ENCODE measurements at regions not wholly inside any gene's neighbourhood (a gene's known extent, or its start where the extent isn't known, plus 50 kb on each side); places are given as distances from the start of the nearest gene placed in this dataset.

DNA sequence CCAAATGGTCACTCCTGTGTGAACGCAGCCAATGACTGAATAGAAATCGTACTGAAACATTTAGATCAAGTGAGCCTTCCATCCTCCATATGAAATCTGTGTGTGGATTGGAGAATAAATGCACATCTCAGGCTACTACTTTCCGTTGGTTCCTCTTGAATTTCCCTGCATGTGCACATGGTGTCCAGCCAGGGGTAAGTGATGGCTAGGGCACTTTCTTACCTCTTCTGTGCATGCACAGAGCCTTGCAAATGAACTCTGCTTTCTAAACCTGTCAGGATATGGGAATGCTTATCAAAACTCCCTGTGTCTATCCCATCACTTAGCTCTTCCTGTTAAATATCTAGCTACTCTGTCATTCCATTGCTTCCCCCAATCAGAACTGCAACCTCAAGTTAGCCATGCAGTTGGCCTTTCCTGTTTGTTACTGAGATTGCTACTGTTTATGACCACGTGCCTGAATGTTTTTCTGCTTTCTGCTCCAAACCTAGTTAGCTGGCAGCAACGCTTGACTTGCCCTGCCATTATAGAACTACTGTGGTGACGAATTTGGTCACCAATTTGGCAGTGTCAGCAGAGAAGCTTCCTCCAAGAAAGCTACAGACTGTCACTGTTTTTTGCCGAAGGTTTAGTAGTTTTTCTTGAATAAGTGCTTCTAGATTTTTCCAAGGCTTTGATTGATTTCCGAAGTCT, 661.6 kb downstream of the LRRC70 start:
- POLR2A ChIA-PET (ENCODE audit: partially characterized antibody) = no interaction called here
- intact Hi-C loops (cut with micrococcal nuclease) = no loop called here
- no peaks in the 10 kb centered on the region for H3K36me3 Mint-ChIP-seq
- H3K9me3 ChIP-seq (ENCODE audit: control insufficient read depth in 1 of 2, low read length in 2 of 2) = no peaks in the 10 kb centered on the region
- peaks cover 0 to 12% (median 4%) of the 10 kb centered on the region in 8 donors for H3K9me3 Mint-ChIP-seq
- H3K4me1 Mint-ChIP-seq = no peaks in the 10 kb centered on the region
- H3K4me1 ChIP-seq (ENCODE audit: insufficient read depth, low read length) = no peaks in the 10 kb centered on the region
- no peak overlapping the region for H3K4me3 ChIP-seq (ENCODE audit: low read length in 2 of 2)
- CTCF ChIA-PET (ENCODE audit: partially characterized antibody) = no interaction called here
- no peak overlapping the region for H3K4me3 Mint-ChIP-seq
- no peaks in the 10 kb centered on the region for H3K27me3 ChIP-seq (ENCODE audit: insufficient read depth, low read length)
- H3K36me3 ChIP-seq (ENCODE audit: insufficient read depth, low read length) = no peaks in the 10 kb centered on the region
- H3K27ac Mint-ChIP-seq = no peak overlapping the region
- DNase-seq = no peak
- no peak overlapping the region for H3K27ac ChIP-seq (ENCODE audit: low read depth, low read length)
- no peaks in the 10 kb centered on the region for H3K27me3 Mint-ChIP-seq

DNA sequence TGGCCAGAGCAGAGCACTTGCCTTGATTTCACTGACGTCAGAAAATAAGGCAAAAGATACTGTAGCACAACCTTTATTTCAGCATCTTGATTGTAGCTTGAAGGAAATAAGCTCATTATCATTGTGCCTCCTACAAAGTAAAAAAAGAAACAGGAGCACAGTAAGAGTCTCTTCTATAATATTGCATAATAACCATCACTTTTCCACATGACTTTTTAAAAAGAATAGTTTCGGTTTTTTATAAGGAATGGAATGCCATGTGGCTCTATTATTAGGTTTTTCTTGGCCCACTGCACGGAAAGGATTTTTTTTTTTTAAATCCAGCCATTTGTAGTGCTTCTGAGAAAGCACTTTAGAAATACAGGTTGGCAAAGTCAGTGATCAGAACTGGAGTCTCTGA, 655.3 kb downstream of the LRRC70 start:
- intact Hi-C loops (cut with micrococcal nuclease) = no loop called here
- POLR2A ChIA-PET (ENCODE audit: partially characterized antibody) = no interaction called here
- H3K27ac Mint-ChIP-seq = no peak overlapping the region

DNA sequence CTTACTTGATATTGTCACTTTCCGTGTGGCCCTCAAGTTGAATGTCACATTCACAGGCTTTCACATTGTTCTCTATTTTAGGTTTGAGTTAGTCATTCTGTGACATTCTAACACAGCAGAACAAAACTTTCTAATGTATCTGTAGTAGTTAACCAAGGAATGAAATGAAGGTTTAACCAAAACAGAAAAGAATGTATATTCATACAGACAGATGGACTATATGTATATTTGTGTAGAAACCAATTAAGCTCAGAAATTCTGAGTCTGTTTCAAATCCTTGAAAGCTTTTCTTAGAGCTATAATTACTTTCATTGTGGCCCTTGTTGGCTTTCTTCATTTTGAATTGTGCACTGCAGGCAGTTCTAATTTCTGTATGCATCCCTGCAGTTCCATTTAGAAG, 654.7 kb downstream of the LRRC70 start:
- DNase-seq = no peak

More for the DNA sequence above, 655.3 kb downstream of the LRRC70 start:
- Histone ChIP-seq H3K4me1 (ENCODE audit: insufficient read depth, low read length) (no peaks in the 10 kb centered on the region), H3K4me3 (ENCODE audit: low read length in 2 of 2) (no peak overlapping the region), H3K27ac (ENCODE audit: low read depth, low read length) (no peak overlapping the region), H3K9me3 (ENCODE audit: control insufficient read depth in 1 of 2, low read length in 2 of 2) (no peaks in the 10 kb centered on the region), H3K36me3 (ENCODE audit: insufficient read depth, low read length) (no peaks in the 10 kb centered on the region), H3K27me3 (ENCODE audit: insufficient read depth, low read length) (no peaks in the 10 kb centered on the region)
- no peaks in the 10 kb centered on the region for H3K27me3 Mint-ChIP-seq
- CTCF ChIA-PET (ENCODE audit: partially characterized antibody) = no interaction called here
- no peaks in the 10 kb centered on the region for H3K36me3 Mint-ChIP-seq
- no peaks in the 10 kb centered on the region for H3K4me1 Mint-ChIP-seq
- H3K4me3 Mint-ChIP-seq = no peak overlapping the region
- DNase-seq = no peak
- peaks cover 0 to 8% (median 0%) of the 10 kb centered on the region in 8 donors for H3K9me3 Mint-ChIP-seq

DNA sequence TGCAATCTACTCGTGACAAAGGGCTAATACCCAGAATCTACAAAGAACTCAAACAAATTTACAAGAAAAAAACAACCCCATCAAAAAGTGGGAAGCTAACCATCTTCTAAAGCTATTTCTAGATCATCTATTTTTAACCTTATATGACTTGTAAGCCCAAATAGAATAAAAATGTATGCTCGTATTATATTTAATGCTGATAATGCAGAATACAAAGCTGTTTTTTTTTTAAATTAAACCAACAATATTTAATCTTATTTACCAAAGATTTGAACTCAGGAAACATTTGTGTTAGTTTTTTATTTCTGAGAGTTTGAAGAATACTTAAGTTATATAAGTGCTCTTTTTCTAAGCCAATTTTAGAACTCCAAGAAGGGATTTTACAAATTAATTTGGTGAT, 652.1 kb downstream of the LRRC70 start:
- Histone ChIP-seq H3K36me3 (ENCODE audit: insufficient read depth, low read length) (no peaks in the 10 kb centered on the region), H3K4me1 (ENCODE audit: insufficient read depth, low read length) (no peaks in the 10 kb centered on the region), H3K9me3 (ENCODE audit: control insufficient read depth in 1 of 2, low read length in 2 of 2) (no peaks in the 10 kb centered on the region), H3K4me3 (ENCODE audit: low read length in 2 of 2) (no peak overlapping the region), H3K27ac (ENCODE audit: low read depth, low read length) (no peak overlapping the region), H3K27me3 (ENCODE audit: insufficient read depth, low read length) (no peaks in the 10 kb centered on the region)
- peaks cover 0 to 10% (median 3%) of the 10 kb centered on the region in 8 donors for H3K9me3 Mint-ChIP-seq
- H3K36me3 Mint-ChIP-seq = no peaks in the 10 kb centered on the region
- intact Hi-C loops (cut with micrococcal nuclease) = no loop called here
- H3K4me1 Mint-ChIP-seq = no peaks in the 10 kb centered on the region
- H3K4me3 Mint-ChIP-seq = no peak overlapping the region
- ChIA-PET CTCF (ENCODE audit: partially characterized antibody) (no interaction called here), POLR2A (ENCODE audit: partially characterized antibody) (no interaction called here)
- DNase-seq = no peak
- no peaks in the 10 kb centered on the region for H3K27me3 Mint-ChIP-seq
- no peak overlapping the region for H3K27ac Mint-ChIP-seq

More for the DNA sequence above, 654.7 kb downstream of the LRRC70 start:
- Histone ChIP-seq H3K27ac (ENCODE audit: low read depth, low read length) (no peak overlapping the region), H3K4me1 (ENCODE audit: insufficient read depth, low read length) (no peaks in the 10 kb centered on the region), H3K9me3 (ENCODE audit: control insufficient read depth in 1 of 2, low read length in 2 of 2) (no peaks in the 10 kb centered on the region), H3K27me3 (ENCODE audit: insufficient read depth, low read length) (no peaks in the 10 kb centered on the region), H3K36me3 (ENCODE audit: insufficient read depth, low read length) (no peaks in the 10 kb centered on the region), H3K4me3 (ENCODE audit: low read length in 2 of 2) (no peak overlapping the region)
- peaks cover 0 to 8% (median 0%) of the 10 kb centered on the region in 8 donors for H3K9me3 Mint-ChIP-seq
- ChIA-PET POLR2A (ENCODE audit: partially characterized antibody) (no interaction called here), CTCF (ENCODE audit: partially characterized antibody) (no interaction called here)
- H3K4me3 Mint-ChIP-seq = no peak overlapping the region
- intact Hi-C loops (cut with micrococcal nuclease) = no loop called here
- H3K36me3 Mint-ChIP-seq = no peaks in the 10 kb centered on the region
- no peaks in the 10 kb centered on the region for H3K27me3 Mint-ChIP-seq
- no peak overlapping the region for H3K27ac Mint-ChIP-seq
- no peaks in the 10 kb centered on the region for H3K4me1 Mint-ChIP-seq

DNA sequence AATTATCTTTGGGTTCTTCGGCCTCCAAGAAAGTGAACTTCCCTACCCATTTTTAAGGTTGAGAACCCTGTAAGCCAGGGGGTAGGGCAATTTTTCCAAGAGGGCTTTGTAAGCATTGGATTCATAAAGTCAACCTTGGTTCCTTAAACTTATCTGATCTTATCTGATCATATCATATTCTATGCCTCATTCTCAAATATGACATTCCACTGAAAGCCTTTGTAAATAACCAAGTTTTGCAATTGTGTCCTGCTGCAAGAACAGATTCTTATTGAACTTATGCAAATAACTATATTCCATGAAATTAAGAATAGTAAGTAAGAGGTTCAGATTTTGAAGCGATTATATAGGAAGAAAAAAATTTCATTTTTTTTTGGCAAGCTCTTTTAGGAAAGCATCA, 649.5 kb downstream of the LRRC70 start:
- Mint-ChIP-seq H3K4me1 (no peaks in the 10 kb centered on the region), H3K36me3 (no peaks in the 10 kb centered on the region), H3K27ac (no peak overlapping the region), H3K4me3 (no peak overlapping the region), H3K27me3 (no peaks in the 10 kb centered on the region), H3K9me3 (peaks cover 0 to 10% (median 3%) of the 10 kb centered on the region in 8 donors)
- Histone ChIP-seq H3K4me1 (ENCODE audit: insufficient read depth, low read length) (no peaks in the 10 kb centered on the region), H3K36me3 (ENCODE audit: insufficient read depth, low read length) (no peaks in the 10 kb centered on the region), H3K27me3 (ENCODE audit: insufficient read depth, low read length) (no peaks in the 10 kb centered on the region), H3K4me3 (ENCODE audit: low read length in 2 of 2) (no peak overlapping the region), H3K27ac (ENCODE audit: low read depth, low read length) (no peak overlapping the region), H3K9me3 (ENCODE audit: control insufficient read depth in 1 of 2, low read length in 2 of 2) (no peaks in the 10 kb centered on the region)
- DNase-seq = no peak
- ChIA-PET POLR2A (ENCODE audit: partially characterized antibody) (no interaction called here), CTCF (ENCODE audit: partially characterized antibody) (no interaction called here)
- intact Hi-C loops (cut with micrococcal nuclease) = no loop called here

DNA sequence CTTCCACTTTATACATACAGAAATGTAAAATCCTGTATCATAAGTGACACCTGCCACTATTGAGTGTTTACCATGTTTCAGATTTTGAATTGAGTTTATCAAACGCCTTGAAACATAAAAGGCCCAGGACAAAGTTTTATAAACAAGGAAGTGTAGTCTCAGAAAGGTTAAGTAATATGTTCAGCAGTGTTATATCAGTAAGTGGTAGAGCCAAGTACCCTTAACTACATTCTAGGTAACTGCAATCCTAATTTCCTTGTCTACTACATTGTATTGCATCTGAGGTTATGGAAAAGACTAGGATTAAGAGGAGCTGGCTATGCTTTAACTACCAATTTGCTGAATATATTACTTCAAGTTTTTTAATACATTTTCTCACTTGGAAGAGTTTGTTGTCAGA, 641.6 kb downstream of the LRRC70 start:
- Mint-ChIP-seq H3K4me1 (no peaks in the 10 kb centered on the region), H3K27ac (no peak overlapping the region), H3K4me3 (no peak overlapping the region), H3K36me3 (no peaks in the 10 kb centered on the region), H3K27me3 (no peaks in the 10 kb centered on the region), H3K9me3 (peaks cover 0 to 3% (median 0%) of the 10 kb centered on the region in 8 donors)
- CTCF ChIA-PET (ENCODE audit: partially characterized antibody) = no interaction called here
- intact Hi-C loops (cut with micrococcal nuclease) = no loop called here
- Histone ChIP-seq H3K27me3 (ENCODE audit: insufficient read depth, low read length) (no peaks in the 10 kb centered on the region), H3K4me1 (ENCODE audit: insufficient read depth, low read length) (no peaks in the 10 kb centered on the region), H3K9me3 (ENCODE audit: control insufficient read depth in 1 of 2, low read length in 2 of 2) (no peaks in the 10 kb centered on the region), H3K4me3 (ENCODE audit: low read length in 2 of 2) (no peak overlapping the region), H3K27ac (ENCODE audit: low read depth, low read length) (no peak overlapping the region), H3K36me3 (ENCODE audit: insufficient read depth, low read length) (no peaks in the 10 kb centered on the region)
- DNase-seq = no peak
- POLR2A ChIA-PET (ENCODE audit: partially characterized antibody) = no interaction called here

DNA sequence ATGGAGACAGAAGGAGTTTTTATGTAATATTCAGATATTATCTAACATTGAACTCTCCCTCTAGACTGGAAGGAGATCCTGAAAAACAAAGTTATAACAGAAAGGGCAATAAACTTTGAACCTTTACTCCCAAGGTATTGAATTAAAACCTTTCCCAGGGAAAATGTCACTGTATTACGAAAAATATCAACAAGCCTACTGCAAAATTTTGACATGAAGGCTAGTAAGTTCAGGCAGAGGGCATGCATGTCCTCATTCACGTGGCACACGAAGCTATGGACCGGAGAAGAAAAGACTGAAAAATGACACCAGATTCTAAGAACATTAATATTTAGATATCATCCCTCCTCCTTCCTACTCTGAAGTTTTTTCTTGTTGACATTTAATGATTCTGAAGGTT, 638.8 kb downstream of the LRRC70 start:
- CTCF ChIA-PET (ENCODE audit: partially characterized antibody) = no interaction called here
- no peaks in the 10 kb centered on the region for H3K9me3 ChIP-seq (ENCODE audit: control insufficient read depth in 1 of 2, low read length in 2 of 2)
- POLR2A ChIA-PET (ENCODE audit: partially characterized antibody) = no interaction called here
- no peaks in the 10 kb centered on the region for H3K27me3 Mint-ChIP-seq
- no peak for DNase-seq
- no peaks in the 10 kb centered on the region for H3K36me3 ChIP-seq (ENCODE audit: insufficient read depth, low read length)
- H3K4me3 Mint-ChIP-seq = no peak overlapping the region
- no peak overlapping the region for H3K27ac ChIP-seq (ENCODE audit: low read depth, low read length)
- intact Hi-C loops (cut with micrococcal nuclease) = no loop called here
- H3K4me1 Mint-ChIP-seq = no peaks in the 10 kb centered on the region
- no peaks in the 10 kb centered on the region for H3K4me1 ChIP-seq (ENCODE audit: insufficient read depth, low read length)
- no peak overlapping the region for H3K4me3 ChIP-seq (ENCODE audit: low read length in 2 of 2)
- peaks cover 0 to 5% (median 0%) of the 10 kb centered on the region in 8 donors for H3K9me3 Mint-ChIP-seq
- no peaks in the 10 kb centered on the region for H3K36me3 Mint-ChIP-seq
- no peaks in the 10 kb centered on the region for H3K27me3 ChIP-seq (ENCODE audit: insufficient read depth, low read length)
- no peak overlapping the region for H3K27ac Mint-ChIP-seq

DNA sequence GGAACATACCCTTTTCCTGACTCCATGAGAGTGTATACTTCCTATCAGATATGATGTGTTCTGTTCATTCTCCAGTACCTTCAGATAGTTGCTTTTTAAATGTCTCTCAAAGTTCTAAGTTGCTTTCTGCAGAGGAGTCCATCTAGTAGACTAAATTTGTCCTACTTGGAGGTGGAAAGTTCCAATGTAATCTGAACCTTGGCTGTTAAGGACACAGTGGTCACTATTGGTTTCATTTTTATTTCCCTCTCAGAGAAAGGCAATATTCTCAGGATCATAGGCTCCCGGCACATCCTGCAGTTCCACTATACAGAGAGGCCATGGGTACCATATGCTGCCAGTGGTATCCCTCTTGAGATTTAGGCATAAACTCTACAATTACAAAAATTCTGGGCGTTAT, 634.6 kb downstream of the LRRC70 start:
- Histone ChIP-seq H3K4me1 (ENCODE audit: insufficient read depth, low read length) (no peaks in the 10 kb centered on the region), H3K27ac (ENCODE audit: low read depth, low read length) (no peak overlapping the region), H3K9me3 (ENCODE audit: control insufficient read depth in 1 of 2, low read length in 2 of 2) (no peaks in the 10 kb centered on the region), H3K27me3 (ENCODE audit: insufficient read depth, low read length) (no peaks in the 10 kb centered on the region), H3K36me3 (ENCODE audit: insufficient read depth, low read length) (no peaks in the 10 kb centered on the region), H3K4me3 (ENCODE audit: low read length in 2 of 2) (no peak overlapping the region)
- Mint-ChIP-seq H3K4me1 (no peaks in the 10 kb centered on the region), H3K9me3 (peaks cover 0 to 5% (median 0%) of the 10 kb centered on the region in 8 donors), H3K27me3 (no peaks in the 10 kb centered on the region), H3K36me3 (no peaks in the 10 kb centered on the region), H3K27ac (no peak overlapping the region), H3K4me3 (no peak overlapping the region)
- ChIA-PET POLR2A (ENCODE audit: partially characterized antibody) (no interaction called here), CTCF (ENCODE audit: partially characterized antibody) (no interaction called here)
- intact Hi-C loops (cut with micrococcal nuclease) = no loop called here
- DNase-seq = no peak

Measured in CD4-positive, alpha-beta memory T cell (primary cell).